Muscle layer of colon (tissue), 2 donors: ENCODE measurements at regions not wholly inside any gene's neighbourhood (a gene's known extent, or its start where the extent isn't known, plus 50 kb on each side); places are given as distances from the start of the nearest gene placed in this dataset.

Source experiments
- H3K27ac ChIP-seq: one replicate; pipeline ENCODE4 v1.7.0; 2013; ENCODE audit warnings: low read depth, mild to moderate bottlenecking, low read length, moderate library complexity
- H3K27me3 ChIP-seq, 2 donors: one replicate each; pipeline ENCODE4 v1.7.0; 2013; ENCODE audit warnings: low read length in 2 of 2, mild to moderate bottlenecking in 2 of 2; ENCODE audit not compliant: insufficient read depth in 2 of 2, control insufficient read depth in 1 of 2
- H3K36me3 ChIP-seq: one replicate; pipeline ENCODE4 v1.7.0; 2013; ENCODE audit warnings: mild to moderate bottlenecking, low read length; ENCODE audit not compliant: insufficient read depth
- H3K4me1 ChIP-seq: one replicate; pipeline ENCODE4 v1.7.0; 2013; ENCODE audit warnings: mild to moderate bottlenecking, low read length; ENCODE audit not compliant: insufficient read depth
- H3K4me3 ChIP-seq, 2 donors: one replicate each; pipeline ENCODE4 v1.7.0; 2013; ENCODE audit warnings: low read length in 2 of 2, low read depth in 1 of 2, mild to moderate bottlenecking in 1 of 2, moderate library complexity in 1 of 2
- H3K9ac ChIP-seq: one replicate; pipeline ENCODE4 v1.7.0; 2013; ENCODE audit warnings: low read length
- H3K9me3 ChIP-seq: one replicate; pipeline ENCODE4 v1.7.0; 2013; ENCODE audit warnings: mild to moderate bottlenecking, low read length
- donor health status: abdominal sarcoma.
- donor health status: Adenocarcinoma of cecum.

GRCh38 chr10:131000244-131000643 is 311.3 kb downstream of the TCERG1L start:
- no peak overlapping the region for H3K4me3 ChIP-seq
- H3K36me3 ChIP-seq, result no peaks in the 10 kb centered on the region
- no peaks in the 10 kb centered on the region for H3K27me3 ChIP-seq
- H3K4me1 ChIP-seq, result no peaks in the 10 kb centered on the region
- no peaks in the 10 kb centered on the region for H3K9me3 ChIP-seq
- H3K9ac ChIP-seq, result no peak overlapping the region
- H3K27ac ChIP-seq, result no peak overlapping the region

GRCh38 chr10:131000743-131001142 is 310.8 kb downstream of the TCERG1L start:
- Histone ChIP-seq H3K9me3 (no peaks in the 10 kb centered on the region), H3K4me3 (no peak overlapping the region), H3K9ac (no peak overlapping the region), H3K4me1 (no peaks in the 10 kb centered on the region), H3K36me3 (no peaks in the 10 kb centered on the region), H3K27me3 (no peaks in the 10 kb centered on the region), H3K27ac (no peak overlapping the region)

GRCh38 chr10:131001438-131001837 is 310.1 kb downstream of the TCERG1L start:
- no peaks in the 10 kb centered on the region for H3K36me3 ChIP-seq
- no peaks in the 10 kb centered on the region for H3K9me3 ChIP-seq
- H3K27ac ChIP-seq, result no peak overlapping the region
- H3K9ac ChIP-seq, result no peak overlapping the region
- H3K27me3 ChIP-seq, result no peaks in the 10 kb centered on the region
- no peak overlapping the region for H3K4me3 ChIP-seq
- H3K4me1 ChIP-seq, result no peaks in the 10 kb centered on the region

- H3K36me3 ChIP-seq, result no peaks in the 10 kb centered on the region
- H3K4me3 ChIP-seq, result no peak overlapping the region
- H3K9ac ChIP-seq, result no peak overlapping the region
- no peaks in the 10 kb centered on the region for H3K27me3 ChIP-seq
- H3K9me3 ChIP-seq, result no peaks in the 10 kb centered on the region
- no peaks in the 10 kb centered on the region for H3K4me1 ChIP-seq
- H3K27ac ChIP-seq, result no peak overlapping the region
These were observed 309.3 kb downstream of the TCERG1L start for GRCh38 chr10:131002031-131002861.

- Histone ChIP-seq H3K4me1 (no peaks in the 10 kb centered on the region), H3K9ac (no peak overlapping the region), H3K36me3 (no peaks in the 10 kb centered on the region), H3K27me3 (no peaks in the 10 kb centered on the region), H3K27ac (no peak overlapping the region), H3K9me3 (no peaks in the 10 kb centered on the region), H3K4me3 (no peak overlapping the region)
These were observed 308.1 kb downstream of the TCERG1L start for GRCh38 chr10:131003455-131003854.

GRCh38 chr10:131004276-131004675 is 307.2 kb downstream of the TCERG1L start:
- Histone ChIP-seq H3K27me3 (no peaks in the 10 kb centered on the region), H3K9me3 (no peaks in the 10 kb centered on the region), H3K4me1 (no peaks in the 10 kb centered on the region), H3K4me3 (no peak overlapping the region), H3K9ac (no peak overlapping the region), H3K27ac (no peak overlapping the region), H3K36me3 (no peaks in the 10 kb centered on the region)

- Histone ChIP-seq H3K36me3 (no peaks in the 10 kb centered on the region), H3K27ac (no peak overlapping the region), H3K9ac (no peak overlapping the region), H3K9me3 (no peaks in the 10 kb centered on the region), H3K27me3 (no peaks in the 10 kb centered on the region), H3K4me3 (no peak overlapping the region), H3K4me1 (no peaks in the 10 kb centered on the region)
These were observed 304.9 kb downstream of the TCERG1L start for GRCh38 chr10:131006458-131007256.

- Histone ChIP-seq H3K27ac (no peak overlapping the region), H3K4me3 (no peak overlapping the region), H3K36me3 (no peaks in the 10 kb centered on the region), H3K27me3 (no peaks in the 10 kb centered on the region), H3K9me3 (no peaks in the 10 kb centered on the region), H3K4me1 (no peaks in the 10 kb centered on the region), H3K9ac (no peak overlapping the region)
These were observed 301.7 kb downstream of the TCERG1L start for GRCh38 chr10:131009791-131010190.

- H3K4me1 ChIP-seq, result no peaks in the 10 kb centered on the region
- no peak overlapping the region for H3K9ac ChIP-seq
- no peak overlapping the region for H3K4me3 ChIP-seq
- H3K9me3 ChIP-seq, result no peaks in the 10 kb centered on the region
- no peak overlapping the region for H3K27ac ChIP-seq
- no peaks in the 10 kb centered on the region for H3K27me3 ChIP-seq
- H3K36me3 ChIP-seq, result no peaks in the 10 kb centered on the region
These were observed 300.5 kb downstream of the TCERG1L start for GRCh38 chr10:131010965-131011575.

- Histone ChIP-seq H3K4me3 (no peak overlapping the region), H3K9ac (no peak overlapping the region), H3K36me3 (no peaks in the 10 kb centered on the region), H3K9me3 (no peaks in the 10 kb centered on the region), H3K27ac (no peak overlapping the region), H3K4me1 (no peaks in the 10 kb centered on the region), H3K27me3 (no peaks in the 10 kb centered on the region)
These were observed 299.4 kb downstream of the TCERG1L start for GRCh38 chr10:131011936-131012640.

- H3K4me3 ChIP-seq, result no peak overlapping the region
- H3K9ac ChIP-seq, result no peak overlapping the region
- H3K27ac ChIP-seq, result no peak overlapping the region
- H3K36me3 ChIP-seq, result no peaks in the 10 kb centered on the region
- no peaks in the 10 kb centered on the region for H3K4me1 ChIP-seq
- no peaks in the 10 kb centered on the region for H3K27me3 ChIP-seq
- no peaks in the 10 kb centered on the region for H3K9me3 ChIP-seq
These were observed 298.9 kb downstream of the TCERG1L start for GRCh38 chr10:131012641-131012985.
